ENCODE measurements at regions not wholly inside any gene's neighbourhood (a gene's known extent, or its start where the extent isn't known, plus 50 kb on each side); places are given as distances from the start of the nearest gene placed in this dataset.

- no peak overlapping the region for H3K4me3 ChIP-seq (ENCODE audit: low read depth, low read length)
- H3K36me3 ChIP-seq (ENCODE audit: control insufficient read depth, insufficient read depth, low read length), result no peaks in the 10 kb centered on the region
- peaks cover 5% of the 10 kb centered on the region for H3K27me3 ChIP-seq (ENCODE audit: control insufficient read depth, insufficient read depth, low read length)
- DNase-seq (ENCODE audit: low read depth), result no peak
- TF ChIP-seq CTCF (IDR thresholded peaks at IDR 0.05; ENCODE audit: insufficient read depth, low read length, poor library complexity, severe bottlenecking), result no peak
Observed at GRCh38 chr10:129335942-129336341, 131.1 kb upstream of the MGMT start.

GRCh38 chr10:129339191-129339590 is 127.8 kb upstream of the MGMT start:
- Histone ChIP-seq H3K4me3 (ENCODE audit: low read depth, low read length) (no peak overlapping the region), H3K27me3 (ENCODE audit: control insufficient read depth, insufficient read depth, low read length) (peaks cover 6% of the 10 kb centered on the region), H3K36me3 (ENCODE audit: control insufficient read depth, insufficient read depth, low read length) (no peaks in the 10 kb centered on the region)
- no peak for DNase-seq (ENCODE audit: low read depth)
- TF ChIP-seq CTCF (IDR thresholded peaks at IDR 0.05; ENCODE audit: insufficient read depth, low read length, poor library complexity, severe bottlenecking), result no peak

DNA sequence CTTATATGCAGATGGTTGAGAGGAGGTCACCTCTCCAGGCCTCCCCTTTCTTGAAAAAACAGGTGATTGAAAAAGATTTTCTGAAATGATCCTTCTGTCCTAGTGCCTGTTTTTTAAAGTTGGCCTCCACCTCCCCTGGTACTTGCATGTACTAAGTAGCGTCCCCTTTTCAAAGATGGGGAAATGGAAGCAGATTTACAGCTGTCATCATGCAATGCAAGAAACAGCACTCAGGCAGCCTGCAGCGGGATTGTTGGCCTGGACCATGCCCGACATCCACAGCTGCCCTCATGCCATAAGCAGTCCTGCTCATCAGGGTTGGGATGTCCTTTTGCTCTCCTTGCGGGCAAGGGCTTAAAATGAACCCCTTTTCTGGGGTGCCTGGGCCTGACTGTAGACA is 127.2 kb upstream of the MGMT start:
- TF ChIP-seq CTCF (IDR thresholded peaks at IDR 0.05; ENCODE audit: insufficient read depth, low read length, poor library complexity, severe bottlenecking), result no peak
- H3K4me3 ChIP-seq (ENCODE audit: low read depth, low read length), result no peak overlapping the region
- no peak for DNase-seq (ENCODE audit: low read depth)
- peaks cover 4% of the 10 kb centered on the region for H3K27me3 ChIP-seq (ENCODE audit: control insufficient read depth, insufficient read depth, low read length)
- H3K36me3 ChIP-seq (ENCODE audit: control insufficient read depth, insufficient read depth, low read length), result no peaks in the 10 kb centered on the region

- no peak for TF ChIP-seq CTCF (IDR thresholded peaks at IDR 0.05; ENCODE audit: insufficient read depth, low read length, poor library complexity, severe bottlenecking)
- Histone ChIP-seq H3K27me3 (ENCODE audit: control insufficient read depth, insufficient read depth, low read length) (peaks cover 4% of the 10 kb centered on the region), H3K4me3 (ENCODE audit: low read depth, low read length) (no peak overlapping the region), H3K36me3 (ENCODE audit: control insufficient read depth, insufficient read depth, low read length) (no peaks in the 10 kb centered on the region)
- DNase-seq (ENCODE audit: low read depth), result no peak
Observed at GRCh38 chr10:129341087-129341486, 126.0 kb upstream of the MGMT start.

- H3K27me3 ChIP-seq (ENCODE audit: control insufficient read depth, insufficient read depth, low read length), result peaks cover 4% of the 10 kb centered on the region
- no peaks in the 10 kb centered on the region for H3K36me3 ChIP-seq (ENCODE audit: control insufficient read depth, insufficient read depth, low read length)
- DNase-seq (ENCODE audit: low read depth), result no peak
- no peak overlapping the region for H3K4me3 ChIP-seq (ENCODE audit: low read depth, low read length)
- TF ChIP-seq CTCF (IDR thresholded peaks at IDR 0.05; ENCODE audit: insufficient read depth, low read length, poor library complexity, severe bottlenecking), result no peak
Observed at GRCh38 chr10:129342385-129342784, 124.7 kb upstream of the MGMT start.

GRCh38 chr10:129343141-129343540 is 123.9 kb upstream of the MGMT start:
- Histone ChIP-seq H3K36me3 (ENCODE audit: control insufficient read depth, insufficient read depth, low read length) (no peaks in the 10 kb centered on the region), H3K27me3 (ENCODE audit: control insufficient read depth, insufficient read depth, low read length) (peaks cover 4% of the 10 kb centered on the region), H3K4me3 (ENCODE audit: low read depth, low read length) (no peak overlapping the region)
- no peak for DNase-seq (ENCODE audit: low read depth)
- TF ChIP-seq CTCF (IDR thresholded peaks at IDR 0.05; ENCODE audit: insufficient read depth, low read length, poor library complexity, severe bottlenecking), result no peak

Measured in kidney epithelial cell (primary cell).